ENCODE measurements at regions not wholly inside any gene's neighbourhood (a gene's known extent, or its start where the extent isn't known, plus 50 kb on each side); places are given as distances from the start of the nearest gene placed in this dataset.
"Not testable (repeated sequence)": the region's sequence is repeated elsewhere in the genome, so short reads cannot be mapped to it uniquely, and the experiment has no call there.

DNA sequence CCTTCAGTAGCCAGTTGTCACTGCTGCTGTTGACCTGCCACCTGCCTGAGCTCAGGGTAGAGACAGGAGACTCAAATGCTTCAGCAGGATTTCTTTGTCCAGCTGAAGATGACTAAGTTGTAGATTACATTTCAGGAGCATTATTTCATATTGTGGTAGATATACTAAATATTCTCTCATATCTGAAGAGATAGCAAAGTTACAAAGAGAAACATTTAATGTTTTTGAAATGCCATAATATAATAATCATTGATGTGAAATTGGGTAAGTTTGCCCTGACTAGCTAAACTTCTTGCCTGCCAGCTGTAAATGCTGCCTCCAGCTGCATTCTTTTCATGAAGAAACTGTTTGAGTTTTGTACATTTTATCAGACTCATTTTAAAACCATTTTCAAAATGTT lies 247.6 kb upstream of the CNKSR2 start:
- DNase-seq, result no peak

DNA sequence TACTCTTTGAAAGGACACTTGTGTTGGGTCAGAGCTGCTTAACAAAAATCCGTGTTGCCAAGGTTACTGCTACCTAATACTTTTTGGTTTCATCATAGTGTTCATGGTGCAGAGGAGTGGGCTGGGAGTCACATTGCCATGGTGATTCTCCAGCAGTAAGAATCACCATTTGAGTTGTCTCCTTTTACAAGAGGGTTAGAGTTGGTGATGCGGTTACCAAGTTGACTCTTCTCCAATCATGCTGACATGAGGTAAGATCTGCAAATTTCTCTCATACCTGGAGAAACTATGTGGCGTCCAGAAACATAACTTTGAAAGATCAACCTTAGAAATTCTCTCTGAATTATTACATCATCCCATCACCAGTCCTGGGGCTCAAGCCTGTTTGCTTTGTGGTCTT lies 242.9 kb upstream of the CNKSR2 start:
- no peak for DNase-seq

DNA sequence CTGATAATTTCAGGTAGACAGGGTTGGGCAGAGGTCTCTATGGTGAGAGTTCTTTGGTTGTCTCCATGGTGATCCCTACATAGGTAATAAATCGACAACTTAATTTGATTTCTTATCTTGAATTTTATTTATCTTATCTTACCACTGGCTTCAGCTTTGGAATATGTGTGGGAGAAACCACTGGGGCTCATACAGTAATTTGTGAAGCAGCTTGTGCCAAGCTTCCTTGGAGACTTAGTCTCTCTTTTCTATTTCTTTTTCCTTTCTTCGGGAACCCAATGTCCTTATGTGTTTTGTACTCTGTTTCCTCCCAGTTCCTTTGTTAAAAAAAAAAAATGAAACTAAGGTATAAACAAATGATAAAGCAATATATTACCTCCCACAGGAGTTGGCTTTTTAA lies 242.4 kb upstream of the CNKSR2 start:
- no peak for DNase-seq

DNA sequence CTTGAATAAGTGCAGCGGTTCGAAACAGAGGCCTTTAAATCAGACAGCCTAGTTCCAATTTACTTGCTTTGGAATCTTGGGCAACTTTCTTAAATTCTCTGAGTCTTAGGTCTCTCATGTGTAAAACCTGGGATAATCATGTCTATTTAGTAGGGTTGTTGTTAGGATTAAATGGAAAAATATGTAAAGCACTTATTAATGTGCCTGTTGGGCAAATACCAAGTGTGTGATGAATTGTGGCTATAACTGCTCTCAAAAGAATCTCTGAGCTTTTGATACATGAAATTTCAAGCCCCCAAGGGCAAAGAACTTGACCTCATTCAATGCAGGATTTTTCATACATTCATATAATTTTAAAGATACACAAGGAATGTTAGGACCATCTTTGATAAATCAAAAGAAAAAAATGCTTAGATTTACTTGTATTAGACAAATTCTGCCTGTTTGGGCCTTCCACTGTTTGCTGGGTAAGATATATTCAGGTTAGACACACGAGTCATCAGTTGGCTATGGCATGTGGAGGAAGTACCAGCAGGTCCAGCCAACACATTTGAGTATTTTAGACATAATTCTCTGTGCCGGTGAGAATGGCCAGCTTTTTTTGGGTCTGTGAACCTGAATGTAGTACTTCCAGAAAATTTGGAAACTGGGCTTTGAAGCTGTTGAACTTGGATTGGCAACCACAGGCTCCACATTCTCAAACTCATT lies 241.4 kb upstream of the CNKSR2 start:
- no peak for DNase-seq

DNA sequence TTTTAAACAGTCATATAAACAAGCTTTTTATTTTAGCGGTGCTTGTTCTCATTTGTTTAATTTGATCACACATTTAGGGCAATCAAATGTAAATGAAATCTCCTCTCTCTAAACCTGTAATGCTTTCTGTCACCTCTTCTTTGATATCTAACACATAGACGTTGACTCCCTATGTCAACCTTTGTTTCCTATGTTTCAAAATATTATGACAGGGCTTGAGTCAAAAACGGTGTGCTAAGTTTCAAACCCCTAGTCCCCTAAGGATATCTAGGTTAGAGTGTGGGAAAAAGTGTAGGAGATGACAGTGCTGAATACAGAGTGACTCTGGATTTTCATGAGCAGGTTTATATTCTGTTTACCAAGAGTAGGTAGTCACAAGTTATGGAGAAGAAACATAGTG lies 224.0 kb upstream of the CNKSR2 start:
- DNase-seq, result no peak

DNA sequence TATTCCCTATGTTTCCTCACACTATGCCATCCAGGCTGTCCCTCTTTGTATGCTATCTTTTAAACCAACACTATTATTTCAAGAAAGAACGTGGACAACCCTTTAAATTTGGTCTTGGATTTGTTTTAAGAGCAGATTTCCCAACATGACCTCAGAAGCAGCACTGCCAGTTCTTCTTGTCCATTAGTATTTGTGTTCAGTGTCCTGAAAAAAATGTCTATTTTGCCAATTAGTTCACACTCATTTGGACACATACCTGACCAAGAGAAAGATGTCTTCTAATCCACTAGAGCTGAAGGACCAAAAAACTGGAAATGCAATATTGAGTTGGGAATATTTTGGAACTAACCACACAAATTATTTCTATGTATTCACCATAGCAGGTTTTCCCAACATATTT lies 223.2 kb upstream of the CNKSR2 start:
- DNase-seq, result no peak

DNA sequence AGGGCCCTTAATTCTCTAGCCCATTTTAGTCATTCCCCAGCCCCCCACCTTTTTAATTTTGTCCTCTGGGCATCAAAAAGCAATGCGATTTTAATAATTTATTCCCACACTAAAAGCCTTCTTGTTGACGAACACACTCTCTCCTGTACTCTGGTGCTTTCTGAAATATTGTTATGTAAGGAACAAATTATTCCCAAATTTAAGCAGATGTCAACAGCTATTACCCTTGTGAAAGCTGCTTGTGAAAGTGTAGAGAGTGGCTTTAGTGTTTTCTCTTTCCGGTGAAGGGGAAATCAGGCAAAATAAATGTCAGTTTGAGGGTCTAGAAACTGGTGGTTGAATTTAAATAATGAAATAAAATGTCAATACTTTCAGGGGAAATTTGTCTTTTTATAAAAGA lies 221.2 kb upstream of the CNKSR2 start:
- DNase-seq, result no peak

DNA sequence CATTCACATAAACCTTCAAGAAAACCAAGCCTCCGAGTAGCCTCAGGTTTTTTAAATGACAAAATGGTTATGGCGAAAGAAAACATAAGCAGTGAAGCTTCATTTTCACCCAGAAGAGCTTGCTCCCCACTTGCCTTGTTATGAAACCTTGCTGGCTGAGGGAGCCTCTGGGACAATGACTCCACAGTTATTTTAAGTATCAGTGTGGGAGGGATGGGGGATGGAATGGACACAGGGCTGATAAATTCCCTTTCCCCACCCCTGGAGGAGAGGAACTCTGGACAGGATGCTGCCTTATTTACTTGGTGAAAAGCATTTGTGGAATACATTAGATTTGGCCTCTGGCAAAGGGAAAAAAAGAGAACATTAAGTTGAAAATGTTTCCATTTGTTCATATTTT lies 220.7 kb upstream of the CNKSR2 start:
- DNase-seq, result peak; percentile 25 to 39 (median 27)

DNA sequence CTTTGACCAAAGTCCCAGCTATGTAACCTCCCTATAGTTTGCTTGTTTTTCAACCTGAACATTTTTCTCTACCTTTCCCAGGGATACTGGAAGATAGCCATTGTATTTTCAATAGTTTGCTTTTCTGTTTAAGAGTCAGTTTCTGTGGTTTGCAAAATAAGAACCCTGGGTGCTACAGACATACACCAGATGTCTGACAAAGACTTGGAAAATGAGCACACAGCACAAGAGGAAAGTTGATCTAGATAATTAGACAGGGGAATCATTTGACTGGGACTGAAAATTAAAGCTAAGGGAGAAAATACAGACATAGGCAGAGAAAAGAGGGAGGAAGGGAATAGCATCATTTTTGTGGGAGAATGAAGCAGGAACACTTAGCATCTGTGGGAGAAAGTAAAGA lies 218.3 kb upstream of the CNKSR2 start:
- no peak for DNase-seq

DNA sequence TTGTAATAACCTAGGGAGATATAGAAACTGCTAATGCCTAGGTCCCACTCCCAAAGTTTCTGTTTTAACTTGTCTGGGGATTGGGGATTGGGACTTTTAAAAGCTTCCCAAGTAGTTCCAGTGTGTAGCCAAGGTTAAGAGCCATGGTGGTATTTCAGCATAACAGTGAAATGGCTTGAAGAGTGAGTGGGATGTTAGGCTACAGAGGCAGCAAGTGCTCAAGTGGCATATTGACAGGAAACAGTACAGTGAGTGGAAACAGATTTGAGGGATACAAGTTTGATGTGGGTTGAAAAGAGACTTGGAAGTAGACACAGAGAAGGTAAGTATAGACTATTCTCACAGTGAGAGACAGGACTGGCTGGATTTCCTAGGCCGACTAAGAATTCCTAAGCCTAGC lies 217.6 kb upstream of the CNKSR2 start:
- DNase-seq, result no peak

DNA sequence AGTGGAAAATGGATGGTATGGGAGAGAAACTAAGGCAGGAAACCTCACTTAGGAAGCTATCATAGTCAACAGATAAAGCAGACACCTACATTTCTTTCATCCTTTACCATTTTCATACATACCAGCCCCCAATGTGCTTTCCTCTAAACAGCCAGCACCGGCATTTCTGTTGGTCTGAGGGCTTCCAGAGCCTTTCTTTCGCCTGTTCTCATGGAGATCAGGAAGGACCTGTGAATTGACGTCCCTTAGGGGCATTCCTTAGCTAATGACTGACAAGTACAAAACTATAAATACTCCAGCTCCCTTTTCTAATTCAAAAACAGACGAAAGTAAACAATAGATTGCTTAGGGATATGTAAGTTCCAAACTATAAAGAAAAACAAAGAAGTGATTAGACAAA lies 215.5 kb upstream of the CNKSR2 start:
- DNase-seq, result no peak

DNA sequence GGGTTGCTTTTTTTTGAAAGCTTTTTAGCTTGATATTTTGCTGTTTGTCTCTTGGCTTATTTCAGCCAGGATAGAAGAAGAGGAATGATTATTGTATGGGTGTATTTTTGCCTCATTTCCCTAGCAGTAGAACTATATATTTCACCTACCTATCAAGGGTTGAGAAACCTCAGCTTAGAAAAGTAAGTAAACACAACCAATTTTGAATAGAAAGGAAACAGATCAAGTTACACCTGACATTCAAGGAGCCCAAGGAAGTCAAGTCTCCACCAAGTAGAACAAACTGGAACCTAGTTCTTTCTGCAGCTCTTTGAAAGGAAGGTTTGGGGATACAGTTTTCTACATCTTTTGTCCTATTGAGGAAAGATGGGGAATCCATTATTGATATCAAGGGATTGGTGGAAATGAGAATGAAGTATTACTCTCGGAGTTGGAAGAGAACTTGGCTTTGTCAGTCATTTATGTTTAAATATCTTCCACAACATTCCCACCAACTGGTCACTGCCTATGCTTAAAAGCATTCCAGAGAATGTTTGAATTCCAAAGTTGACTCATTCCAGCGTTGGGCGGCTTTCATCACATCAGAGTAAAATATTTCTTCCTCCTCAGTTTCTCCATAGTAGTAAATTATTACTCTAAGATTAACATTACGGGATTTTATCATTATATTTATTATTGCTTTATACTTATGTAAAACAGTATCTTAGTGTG lies 207.8 kb upstream of the CNKSR2 start:
- DNase-seq, result no peak

DNA sequence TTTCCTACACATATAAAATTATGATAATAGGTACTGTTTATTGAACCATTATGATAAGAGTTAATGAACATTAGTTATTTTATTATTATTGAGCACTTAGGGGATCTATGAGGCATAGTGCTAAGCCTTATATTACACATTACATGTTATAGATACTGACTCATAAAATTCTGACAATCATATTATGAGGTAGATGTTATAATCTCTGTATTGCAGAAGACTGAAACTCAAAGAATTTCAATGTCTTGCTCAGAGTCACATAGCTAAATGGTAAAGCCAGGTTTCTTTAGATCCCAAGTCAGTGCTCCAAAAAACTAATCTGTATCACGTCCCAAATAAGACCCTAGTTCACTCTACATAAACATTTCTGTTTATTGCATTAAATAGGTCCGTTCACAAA lies 207.2 kb upstream of the CNKSR2 start:
- DNase-seq, result no peak

DNA sequence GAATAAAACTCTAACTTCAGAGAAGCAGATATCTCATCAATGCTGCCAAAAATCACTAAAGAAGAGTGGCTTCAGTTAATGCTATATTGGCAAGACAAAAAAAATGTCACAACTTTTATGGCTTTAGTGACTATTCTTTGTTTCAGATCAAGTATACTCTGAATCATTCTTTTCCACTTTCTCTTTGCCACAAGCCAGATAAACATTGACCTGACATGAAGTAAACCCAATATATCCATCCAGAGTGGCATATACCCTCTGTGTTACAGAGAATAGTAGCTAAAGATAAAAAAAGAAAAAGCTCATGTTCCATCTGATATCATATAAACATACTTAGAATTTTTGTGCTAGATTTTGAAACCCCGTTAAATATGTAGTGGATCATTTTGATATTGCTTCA lies 206.7 kb upstream of the CNKSR2 start:
- DNase-seq, result no peak

DNA sequence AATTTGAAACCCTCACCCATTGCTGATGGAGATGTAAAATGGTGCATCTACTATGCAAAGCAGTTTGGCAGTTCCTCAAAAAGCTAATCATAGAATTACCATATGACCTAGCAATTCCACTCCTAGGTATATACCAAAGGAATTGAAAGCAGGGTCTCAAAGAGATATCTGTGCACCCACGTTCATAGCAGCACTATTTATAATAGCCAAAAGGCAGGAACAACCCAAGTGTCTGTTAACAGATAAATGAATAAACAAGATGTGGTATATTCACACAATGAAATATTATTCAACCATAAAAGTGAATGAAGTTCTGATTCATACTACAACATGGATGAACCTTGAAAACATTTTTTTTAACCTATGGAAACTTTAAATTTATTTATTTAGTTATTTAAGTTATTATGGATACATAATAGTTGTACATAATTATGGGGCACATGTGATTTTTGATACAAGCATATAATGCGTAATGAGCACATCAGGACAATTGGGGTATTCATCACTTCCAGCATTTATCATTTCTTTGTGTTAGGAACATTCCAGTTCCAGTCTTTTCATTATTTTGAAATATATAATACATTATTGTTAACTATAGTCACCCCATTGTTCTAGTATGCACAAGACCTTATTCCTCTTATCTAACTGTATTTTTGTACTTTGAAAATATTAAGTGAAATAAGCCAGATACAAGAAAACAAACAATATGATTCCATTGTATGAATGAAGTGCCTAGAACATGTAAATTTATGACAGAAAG lies 205.6 kb upstream of the CNKSR2 start:
- DNase-seq, result no peak

DNA sequence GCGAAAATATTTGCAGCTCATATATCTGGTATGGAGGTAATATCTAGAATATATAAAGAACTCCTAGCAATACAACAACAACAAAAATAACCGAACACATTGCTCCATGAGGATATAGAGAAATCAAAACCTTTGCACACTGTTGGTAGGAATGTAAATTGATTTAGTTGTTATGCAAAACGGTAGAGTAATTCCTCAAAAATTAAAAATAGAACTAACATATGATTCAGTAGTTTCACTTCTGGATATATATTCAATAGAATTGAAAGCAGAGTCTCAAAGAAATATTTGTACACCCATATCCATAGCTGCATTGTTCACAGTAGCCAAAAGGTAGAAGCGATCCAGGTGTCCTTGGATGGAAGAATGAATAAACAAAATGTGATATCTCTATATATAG lies 203.0 kb upstream of the CNKSR2 start:
- DNase-seq, result peak in 2 of 3 donors; percentile 44 to 53

DNA sequence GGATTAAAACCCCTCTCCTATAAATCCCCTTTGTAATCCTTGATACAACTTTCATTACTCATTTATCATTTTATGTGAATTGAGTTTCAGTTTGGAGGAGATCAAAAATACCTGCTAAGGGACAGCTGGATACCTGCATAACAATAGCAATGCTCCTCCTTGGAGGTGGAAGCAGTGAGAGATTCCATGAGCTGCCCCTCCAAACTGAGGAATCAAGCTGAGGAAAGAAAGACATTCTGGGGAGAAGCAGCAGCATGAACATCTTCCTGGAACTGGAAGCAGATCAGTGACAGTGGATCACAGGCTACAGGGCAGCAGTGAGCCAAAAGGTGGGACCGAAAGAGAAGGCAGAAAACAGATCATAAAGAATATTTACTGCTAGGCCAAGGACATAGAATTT lies 199.8 kb upstream of the CNKSR2 start:
- DNase-seq, result no peak

DNA sequence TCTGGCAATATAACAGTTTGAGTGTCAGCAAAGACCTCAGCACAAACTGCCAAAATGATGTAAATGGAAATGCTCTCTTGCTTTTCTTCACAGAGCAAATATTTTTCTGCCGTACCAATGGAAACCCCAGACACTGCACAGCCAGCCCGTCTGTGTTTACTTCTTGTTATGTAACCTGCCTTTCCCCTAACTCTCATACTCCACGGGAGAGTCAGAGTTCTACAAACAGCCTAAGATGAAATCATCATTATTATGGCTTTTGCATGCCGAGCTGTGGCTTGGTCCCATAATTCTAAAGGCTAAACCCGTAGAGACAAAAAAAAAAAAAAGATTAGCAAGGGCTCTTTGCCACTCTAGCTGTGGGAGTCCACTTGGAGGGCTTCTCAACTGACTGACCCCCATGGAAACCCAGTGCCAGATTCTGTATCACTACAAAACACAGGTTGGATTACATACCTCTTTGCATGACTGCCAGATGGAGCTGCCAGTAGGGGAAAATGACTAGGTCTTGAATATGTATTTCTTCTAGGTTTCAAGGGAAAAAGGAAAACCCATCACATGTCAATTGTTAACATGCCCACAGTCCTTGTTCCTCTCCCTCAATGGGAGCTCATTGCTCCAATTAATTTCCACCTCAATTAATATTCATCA lies 197.2 kb upstream of the CNKSR2 start:
- DNase-seq, result no peak

DNA sequence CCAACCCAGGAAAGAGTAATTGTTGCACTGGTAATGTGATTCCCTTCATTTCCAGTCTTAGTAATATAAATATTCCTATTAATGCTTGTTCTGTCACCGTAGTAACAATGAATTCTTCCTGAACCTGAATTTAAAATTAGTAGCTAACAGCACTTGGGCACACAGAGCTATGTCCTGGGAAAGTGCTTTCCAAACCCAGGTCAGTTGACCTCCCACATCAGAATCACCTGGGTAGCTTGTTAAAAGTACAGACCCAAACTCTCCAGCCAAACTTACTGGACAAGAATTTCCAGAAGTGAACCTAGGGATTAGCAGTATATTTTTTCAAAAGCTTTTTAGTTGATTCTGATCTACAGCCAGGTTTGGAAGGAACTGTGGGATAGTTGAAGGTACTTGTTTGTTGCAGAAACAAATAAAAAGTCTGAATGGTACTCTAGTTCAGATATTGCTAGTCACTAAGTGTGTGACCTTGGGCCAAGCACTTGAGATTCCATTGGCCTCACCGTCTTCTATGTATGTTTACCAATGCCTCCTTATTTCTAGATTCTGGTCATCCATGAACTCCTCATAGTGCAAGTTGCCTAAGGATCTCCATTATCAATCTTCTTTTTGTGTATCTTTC lies 192.9 kb upstream of the CNKSR2 start:
- no peak for DNase-seq

DNA sequence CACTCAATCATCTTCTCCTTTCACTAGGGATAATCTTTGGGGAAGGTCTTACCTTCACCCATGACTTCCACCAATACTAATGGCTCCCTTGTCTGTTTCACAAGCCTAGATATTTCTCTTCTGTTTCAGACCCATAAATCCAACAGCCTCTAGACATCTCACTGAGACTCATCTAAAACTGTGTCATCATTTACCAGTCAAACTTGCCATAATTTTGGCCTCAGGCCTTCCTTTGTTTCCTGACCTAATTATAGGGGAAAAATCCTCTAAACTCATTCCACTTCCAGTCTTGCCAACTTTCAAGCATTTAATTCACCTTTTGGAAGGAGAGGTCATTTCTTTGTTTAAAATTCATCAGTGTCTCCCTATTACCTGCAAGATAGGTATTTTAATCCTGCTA lies 181.0 kb upstream of the CNKSR2 start:
- DNase-seq, result no peak

DNA sequence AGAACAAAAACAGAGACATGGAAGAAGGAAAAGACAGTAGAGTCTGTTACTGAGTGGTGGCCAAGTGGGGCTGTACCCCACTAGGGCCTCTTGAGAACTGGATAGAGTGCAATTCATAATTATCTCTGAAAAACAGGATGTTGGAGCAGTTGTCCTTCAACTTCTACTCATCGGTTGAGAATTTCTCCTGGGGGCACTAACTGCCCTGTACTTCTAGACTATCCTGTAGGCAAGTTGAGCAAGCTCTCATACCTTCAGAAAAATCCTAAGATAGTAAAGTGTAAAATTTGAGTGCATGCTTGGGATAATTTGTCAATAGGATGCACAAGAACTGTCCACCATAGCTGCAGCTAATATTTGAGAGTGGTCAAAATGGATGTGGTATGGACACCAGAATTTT lies 179.7 kb upstream of the CNKSR2 start:
- no peak for DNase-seq

DNA sequence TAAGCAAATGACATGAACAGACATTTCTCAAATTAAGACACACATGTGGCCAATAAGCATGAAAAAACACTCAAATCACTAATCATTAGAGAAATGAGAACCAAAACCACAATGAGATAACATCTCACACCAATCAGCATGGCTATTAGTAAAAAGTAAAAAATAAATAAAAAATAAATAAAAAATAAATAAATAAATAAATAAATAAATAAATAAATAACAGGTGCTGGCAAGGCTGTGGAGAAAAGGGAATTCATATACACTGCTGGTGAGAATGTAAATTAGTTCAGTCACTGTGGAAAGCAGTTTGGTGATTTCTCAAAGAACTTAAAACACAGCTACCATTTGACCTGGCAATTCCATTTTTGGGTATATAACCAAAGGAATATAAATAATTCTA lies 167.1 kb upstream of the CNKSR2 start:
- no peak for DNase-seq

DNA sequence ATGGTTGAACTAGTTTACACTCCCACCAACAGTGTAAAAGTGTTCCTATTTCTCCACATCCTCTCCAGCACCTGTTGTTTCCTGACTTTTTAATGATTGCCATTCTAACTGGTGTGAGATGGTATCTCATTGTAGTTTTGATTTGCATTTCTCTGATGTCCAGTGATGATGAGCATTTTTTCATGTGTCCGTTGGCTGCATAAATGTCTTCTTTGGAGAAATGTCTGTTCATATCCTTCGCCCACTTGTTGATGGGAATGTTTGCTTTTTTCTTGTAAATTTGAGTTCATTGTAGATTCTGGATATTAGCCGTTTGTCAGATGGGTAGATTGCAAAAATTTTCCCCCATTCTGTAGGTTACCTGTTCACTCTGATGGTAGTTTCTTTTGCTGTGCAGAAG lies 155.0 kb upstream of the CNKSR2 start:
- DNase-seq, result not testable (repeated sequence)

All from suppressor macrophage treated with lipopolysaccharide for 1 hour (primary cell).